Adrenal gland (tissue), 5 donors: ENCODE measurements at regions not wholly inside any gene's neighbourhood (a gene's known extent, or its start where the extent isn't known, plus 50 kb on each side); places are given as distances from the start of the nearest gene placed in this dataset.

Experiments
- POLR2A ChIP-seq, 2 donors: fragments of 450-650 bp; IDR thresholded peaks; one replicate each; pipeline ENCODE4 v1.6.1; 2017; ENCODE audit warnings: antibody characterized with exemption in 2 of 2, mild to moderate bottlenecking in 2 of 2, moderate library complexity in 1 of 2
- TF ChIP-seq, protein P1 (sequence below), 6 experiments: fragments of 450-650 bp in 4 of 6; fragments of 200-600 bp in 2 of 6; sonication (generic) in 1 of 6; IDR thresholded peaks; 1 replicate in 5 of 6; 2 replicates in 1 of 6; pipeline versions ENCODE4 v1.5.1 to v1.8.0; 2016 to 2021; ENCODE audit warnings: antibody characterized with exemption in 6 of 6, mild to moderate bottlenecking in 2 of 6, moderate library complexity in 1 of 6
- donor health status: DM: no; HTN: no; CAD: no.

DNA sequence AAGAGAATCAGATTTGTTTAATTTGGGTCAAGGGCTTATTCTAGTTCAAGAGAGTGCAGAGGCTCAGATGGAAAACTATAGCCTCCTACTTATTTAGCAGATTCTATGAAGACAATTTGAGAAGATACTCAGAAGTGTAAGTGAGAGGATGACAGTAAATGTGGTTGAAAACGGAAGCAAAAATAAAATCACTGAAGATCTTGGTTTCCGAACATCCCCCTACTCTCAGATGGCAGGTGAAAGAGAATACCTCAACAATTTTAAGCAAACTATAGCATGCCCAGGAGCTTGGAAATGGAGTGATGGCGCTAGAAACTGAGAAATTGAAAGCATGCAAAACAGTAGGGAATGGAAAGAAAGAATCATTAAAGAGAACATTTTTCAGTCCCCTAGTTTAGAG is 705.5 kb upstream of the CDH8 start:
- TF ChIP-seq POLR2A (IDR thresholded peaks at IDR 0.05) = no peak
- TF ChIP-seq, protein P1, sequence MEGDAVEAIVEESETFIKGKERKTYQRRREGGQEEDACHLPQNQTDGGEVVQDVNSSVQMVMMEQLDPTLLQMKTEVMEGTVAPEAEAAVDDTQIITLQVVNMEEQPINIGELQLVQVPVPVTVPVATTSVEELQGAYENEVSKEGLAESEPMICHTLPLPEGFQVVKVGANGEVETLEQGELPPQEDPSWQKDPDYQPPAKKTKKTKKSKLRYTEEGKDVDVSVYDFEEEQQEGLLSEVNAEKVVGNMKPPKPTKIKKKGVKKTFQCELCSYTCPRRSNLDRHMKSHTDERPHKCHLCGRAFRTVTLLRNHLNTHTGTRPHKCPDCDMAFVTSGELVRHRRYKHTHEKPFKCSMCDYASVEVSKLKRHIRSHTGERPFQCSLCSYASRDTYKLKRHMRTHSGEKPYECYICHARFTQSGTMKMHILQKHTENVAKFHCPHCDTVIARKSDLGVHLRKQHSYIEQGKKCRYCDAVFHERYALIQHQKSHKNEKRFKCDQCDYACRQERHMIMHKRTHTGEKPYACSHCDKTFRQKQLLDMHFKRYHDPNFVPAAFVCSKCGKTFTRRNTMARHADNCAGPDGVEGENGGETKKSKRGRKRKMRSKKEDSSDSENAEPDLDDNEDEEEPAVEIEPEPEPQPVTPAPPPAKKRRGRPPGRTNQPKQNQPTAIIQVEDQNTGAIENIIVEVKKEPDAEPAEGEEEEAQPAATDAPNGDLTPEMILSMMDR (IDR thresholded peaks at IDR 0.05) = no peak
